22Rv1 (cell line): ENCODE measurements at regions not wholly inside any gene's neighbourhood (a gene's known extent, or its start where the extent isn't known, plus 50 kb on each side); places are given as distances from the start of the nearest gene placed in this dataset.

Experiments used
- ZFX ChIP-seq: fragments of 450-650 bp; IDR thresholded peaks from 2 replicates; pipeline ENCODE4 v1.6.1; 2017; ENCODE audit warnings: antibody characterized with exemption, borderline replicate concordance
- TF ChIP-seq, protein P1 (sequence below): fragments of 450-650 bp; IDR thresholded peaks from 2 replicates; pipeline ENCODE4 v1.5.1; 2017; ENCODE audit warnings: mild to moderate bottlenecking

DNA sequence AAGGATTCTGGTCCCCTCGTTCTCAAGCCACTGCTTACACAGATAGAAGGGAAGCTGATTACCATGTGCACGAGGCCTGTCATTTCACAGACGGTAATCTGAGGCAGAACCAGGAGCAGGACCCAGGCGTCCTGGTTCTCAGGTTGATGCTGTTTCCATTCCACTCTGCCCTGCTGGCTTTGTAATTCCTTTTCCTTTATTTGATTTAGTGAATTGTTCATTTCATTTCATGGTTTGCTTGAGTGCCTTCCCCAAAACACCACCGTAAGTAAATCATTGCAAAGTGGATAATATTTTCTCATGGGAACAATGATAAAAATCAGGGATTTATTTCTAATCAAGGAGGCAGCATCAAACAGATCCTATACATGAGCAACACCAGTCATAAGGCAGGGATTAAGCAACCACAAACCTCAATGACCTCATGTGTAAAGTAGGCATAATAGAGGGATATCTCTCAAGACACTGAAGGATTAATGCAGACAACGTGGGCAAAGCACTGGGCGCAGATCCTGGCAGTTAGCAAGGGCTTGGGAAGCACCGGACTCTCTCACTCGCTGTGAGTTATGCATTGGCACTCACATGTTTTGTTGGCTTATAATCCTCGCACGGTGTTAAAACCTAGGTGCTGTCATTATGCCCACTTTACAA is 229.5 kb upstream of the FOXQ1 start:
- TF ChIP-seq, protein P1, sequence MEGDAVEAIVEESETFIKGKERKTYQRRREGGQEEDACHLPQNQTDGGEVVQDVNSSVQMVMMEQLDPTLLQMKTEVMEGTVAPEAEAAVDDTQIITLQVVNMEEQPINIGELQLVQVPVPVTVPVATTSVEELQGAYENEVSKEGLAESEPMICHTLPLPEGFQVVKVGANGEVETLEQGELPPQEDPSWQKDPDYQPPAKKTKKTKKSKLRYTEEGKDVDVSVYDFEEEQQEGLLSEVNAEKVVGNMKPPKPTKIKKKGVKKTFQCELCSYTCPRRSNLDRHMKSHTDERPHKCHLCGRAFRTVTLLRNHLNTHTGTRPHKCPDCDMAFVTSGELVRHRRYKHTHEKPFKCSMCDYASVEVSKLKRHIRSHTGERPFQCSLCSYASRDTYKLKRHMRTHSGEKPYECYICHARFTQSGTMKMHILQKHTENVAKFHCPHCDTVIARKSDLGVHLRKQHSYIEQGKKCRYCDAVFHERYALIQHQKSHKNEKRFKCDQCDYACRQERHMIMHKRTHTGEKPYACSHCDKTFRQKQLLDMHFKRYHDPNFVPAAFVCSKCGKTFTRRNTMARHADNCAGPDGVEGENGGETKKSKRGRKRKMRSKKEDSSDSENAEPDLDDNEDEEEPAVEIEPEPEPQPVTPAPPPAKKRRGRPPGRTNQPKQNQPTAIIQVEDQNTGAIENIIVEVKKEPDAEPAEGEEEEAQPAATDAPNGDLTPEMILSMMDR, result no peak
- TF ChIP-seq ZFX, result no peak
